ENCODE measurements at regions not wholly inside any gene's neighbourhood (a gene's known extent, or its start where the extent isn't known, plus 50 kb on each side); places are given as distances from the start of the nearest gene placed in this dataset.

DNA sequence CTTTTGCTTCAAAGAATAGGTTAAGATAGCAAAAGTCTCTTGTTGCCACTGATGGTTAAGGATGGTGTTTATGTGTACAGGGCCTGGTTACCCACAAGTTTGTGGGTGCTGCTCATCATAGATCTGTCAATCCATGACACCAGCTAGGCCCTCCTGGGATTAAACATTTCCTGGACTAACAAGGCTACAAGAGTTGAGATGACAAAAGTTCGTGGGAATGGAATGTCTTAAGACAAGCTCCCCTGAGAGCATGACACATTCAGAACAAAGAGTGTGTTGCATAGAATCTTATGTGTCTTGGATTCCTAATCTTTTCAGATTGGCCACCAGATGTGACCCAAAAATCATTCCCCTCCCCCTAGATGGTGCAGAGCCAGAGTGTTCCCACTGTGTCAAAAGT lies 592.5 kb upstream of the USP15 start:
- no peak for TF ChIP-seq WT1 (tag by site-specific recombination; IDR thresholded peaks at IDR 0.05)
- TF ChIP-seq, protein P1, sequence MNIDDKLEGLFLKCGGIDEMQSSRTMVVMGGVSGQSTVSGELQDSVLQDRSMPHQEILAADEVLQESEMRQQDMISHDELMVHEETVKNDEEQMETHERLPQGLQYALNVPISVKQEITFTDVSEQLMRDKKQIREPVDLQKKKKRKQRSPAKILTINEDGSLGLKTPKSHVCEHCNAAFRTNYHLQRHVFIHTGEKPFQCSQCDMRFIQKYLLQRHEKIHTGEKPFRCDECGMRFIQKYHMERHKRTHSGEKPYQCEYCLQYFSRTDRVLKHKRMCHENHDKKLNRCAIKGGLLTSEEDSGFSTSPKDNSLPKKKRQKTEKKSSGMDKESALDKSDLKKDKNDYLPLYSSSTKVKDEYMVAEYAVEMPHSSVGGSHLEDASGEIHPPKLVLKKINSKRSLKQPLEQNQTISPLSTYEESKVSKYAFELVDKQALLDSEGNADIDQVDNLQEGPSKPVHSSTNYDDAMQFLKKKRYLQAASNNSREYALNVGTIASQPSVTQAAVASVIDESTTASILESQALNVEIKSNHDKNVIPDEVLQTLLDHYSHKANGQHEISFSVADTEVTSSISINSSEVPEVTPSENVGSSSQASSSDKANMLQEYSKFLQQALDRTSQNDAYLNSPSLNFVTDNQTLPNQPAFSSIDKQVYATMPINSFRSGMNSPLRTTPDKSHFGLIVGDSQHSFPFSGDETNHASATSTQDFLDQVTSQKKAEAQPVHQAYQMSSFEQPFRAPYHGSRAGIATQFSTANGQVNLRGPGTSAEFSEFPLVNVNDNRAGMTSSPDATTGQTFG (tag by site-specific recombination; IDR thresholded peaks at IDR 0.05; ENCODE audit: borderline replicate concordance): no peak
- ChIA-PET POLR2A (no interaction called here), CTCF (interaction anchor here (0.7 kb wide), 1 partner anchor 15 kb away, joined by 3 read pairs; no protein-coding TSS in a partner anchor)
- no peaks in the 10 kb centered on the region for H3K4me1 ChIP-seq (ENCODE audit: control insufficient read depth, insufficient read depth, low read length)
- no peaks in the 10 kb centered on the region for H3K36me3 ChIP-seq (ENCODE audit: control insufficient read depth in 2 of 2, insufficient read depth in 1 of 2, low read length in 2 of 2)
- H3K27ac ChIP-seq (ENCODE audit: extremely low read depth, low read depth, low read length): no peak overlapping the region
- no peaks in the 10 kb centered on the region for H3K9me3 ChIP-seq (ENCODE audit: control insufficient read depth, insufficient read depth, low read depth, low read length)
- H3K4me3 ChIP-seq (ENCODE audit: low read depth, low read length): no peak overlapping the region

DNA sequence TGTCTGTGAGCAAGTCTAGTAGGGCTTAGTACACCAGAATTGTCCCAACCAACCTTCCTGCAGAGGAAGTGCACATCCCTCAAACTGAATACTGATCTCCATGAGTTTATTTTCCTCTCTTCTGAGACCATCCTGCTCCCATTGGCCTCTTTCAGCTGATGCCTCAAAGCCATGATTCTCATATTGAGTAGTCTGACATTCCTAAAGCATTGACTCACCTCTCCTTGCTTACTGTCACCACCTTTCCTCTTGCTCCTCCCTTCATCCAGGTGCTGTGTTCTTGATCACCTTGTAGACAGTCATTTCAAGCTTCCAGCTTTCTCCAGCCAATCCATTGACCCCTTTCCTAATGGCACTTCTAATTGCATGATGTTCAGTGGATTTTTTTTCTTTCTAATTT lies 583.7 kb upstream of the USP15 start:
- Histone ChIP-seq H3K27ac (ENCODE audit: extremely low read depth, low read depth, low read length) (no peak overlapping the region), H3K4me3 (ENCODE audit: low read depth, low read length) (no peak overlapping the region), H3K36me3 (ENCODE audit: control insufficient read depth in 2 of 2, insufficient read depth in 1 of 2, low read length in 2 of 2) (no peaks in the 10 kb centered on the region), H3K4me1 (ENCODE audit: control insufficient read depth, insufficient read depth, low read length) (no peaks in the 10 kb centered on the region), H3K9me3 (ENCODE audit: control insufficient read depth, insufficient read depth, low read depth, low read length) (no peaks in the 10 kb centered on the region)
- POLR2A ChIA-PET: no interaction called here
- CTCF ChIA-PET: no interaction called here
- TF ChIP-seq ZNF133 (tag by site-specific recombination; IDR thresholded peaks at IDR 0.05) (no peak), ZIC2 (tag by site-specific recombination; IDR thresholded peaks at IDR 0.05) (no peak), ZNF660 (tag by site-specific recombination; IDR thresholded peaks at IDR 0.05) (no peak)
- TF ChIP-seq, protein P2, sequence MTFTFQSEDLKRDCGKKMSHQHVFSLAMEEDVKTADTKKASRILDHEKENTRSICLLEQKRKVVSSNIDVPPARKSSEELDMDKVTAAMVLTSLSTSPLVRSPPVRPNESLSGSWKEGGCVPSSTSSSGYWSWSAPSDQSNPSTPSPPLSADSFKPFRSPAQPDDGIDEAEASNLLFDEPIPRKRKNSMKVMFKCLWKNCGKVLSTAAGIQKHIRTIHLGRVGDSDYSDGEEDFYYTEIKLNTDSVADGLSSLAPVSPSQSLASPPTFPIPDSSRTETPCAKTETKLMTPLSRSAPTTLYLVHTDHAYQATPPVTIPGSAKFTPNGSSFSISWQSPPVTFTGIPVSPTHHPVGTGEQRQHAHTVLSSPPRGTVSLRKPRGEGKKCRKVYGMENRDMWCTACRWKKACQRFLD (tag by site-specific recombination; IDR thresholded peaks at IDR 0.05): no peak
- TF ChIP-seq, protein P3, sequence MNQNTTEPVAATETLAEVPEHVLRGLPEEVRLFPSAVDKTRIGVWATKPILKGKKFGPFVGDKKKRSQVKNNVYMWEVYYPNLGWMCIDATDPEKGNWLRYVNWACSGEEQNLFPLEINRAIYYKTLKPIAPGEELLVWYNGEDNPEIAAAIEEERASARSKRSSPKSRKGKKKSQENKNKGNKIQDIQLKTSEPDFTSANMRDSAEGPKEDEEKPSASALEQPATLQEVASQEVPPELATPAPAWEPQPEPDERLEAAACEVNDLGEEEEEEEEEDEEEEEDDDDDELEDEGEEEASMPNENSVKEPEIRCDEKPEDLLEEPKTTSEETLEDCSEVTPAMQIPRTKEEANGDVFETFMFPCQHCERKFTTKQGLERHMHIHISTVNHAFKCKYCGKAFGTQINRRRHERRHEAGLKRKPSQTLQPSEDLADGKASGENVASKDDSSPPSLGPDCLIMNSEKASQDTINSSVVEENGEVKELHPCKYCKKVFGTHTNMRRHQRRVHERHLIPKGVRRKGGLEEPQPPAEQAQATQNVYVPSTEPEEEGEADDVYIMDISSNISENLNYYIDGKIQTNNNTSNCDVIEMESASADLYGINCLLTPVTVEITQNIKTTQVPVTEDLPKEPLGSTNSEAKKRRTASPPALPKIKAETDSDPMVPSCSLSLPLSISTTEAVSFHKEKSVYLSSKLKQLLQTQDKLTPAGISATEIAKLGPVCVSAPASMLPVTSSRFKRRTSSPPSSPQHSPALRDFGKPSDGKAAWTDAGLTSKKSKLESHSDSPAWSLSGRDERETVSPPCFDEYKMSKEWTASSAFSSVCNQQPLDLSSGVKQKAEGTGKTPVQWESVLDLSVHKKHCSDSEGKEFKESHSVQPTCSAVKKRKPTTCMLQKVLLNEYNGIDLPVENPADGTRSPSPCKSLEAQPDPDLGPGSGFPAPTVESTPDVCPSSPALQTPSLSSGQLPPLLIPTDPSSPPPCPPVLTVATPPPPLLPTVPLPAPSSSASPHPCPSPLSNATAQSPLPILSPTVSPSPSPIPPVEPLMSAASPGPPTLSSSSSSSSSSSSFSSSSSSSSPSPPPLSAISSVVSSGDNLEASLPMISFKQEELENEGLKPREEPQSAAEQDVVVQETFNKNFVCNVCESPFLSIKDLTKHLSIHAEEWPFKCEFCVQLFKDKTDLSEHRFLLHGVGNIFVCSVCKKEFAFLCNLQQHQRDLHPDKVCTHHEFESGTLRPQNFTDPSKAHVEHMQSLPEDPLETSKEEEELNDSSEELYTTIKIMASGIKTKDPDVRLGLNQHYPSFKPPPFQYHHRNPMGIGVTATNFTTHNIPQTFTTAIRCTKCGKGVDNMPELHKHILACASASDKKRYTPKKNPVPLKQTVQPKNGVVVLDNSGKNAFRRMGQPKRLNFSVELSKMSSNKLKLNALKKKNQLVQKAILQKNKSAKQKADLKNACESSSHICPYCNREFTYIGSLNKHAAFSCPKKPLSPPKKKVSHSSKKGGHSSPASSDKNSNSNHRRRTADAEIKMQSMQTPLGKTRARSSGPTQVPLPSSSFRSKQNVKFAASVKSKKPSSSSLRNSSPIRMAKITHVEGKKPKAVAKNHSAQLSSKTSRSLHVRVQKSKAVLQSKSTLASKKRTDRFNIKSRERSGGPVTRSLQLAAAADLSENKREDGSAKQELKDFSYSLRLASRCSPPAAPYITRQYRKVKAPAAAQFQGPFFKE (tag by site-specific recombination; IDR thresholded peaks at IDR 0.05; ENCODE audit: borderline replicate concordance): no peak

DNA sequence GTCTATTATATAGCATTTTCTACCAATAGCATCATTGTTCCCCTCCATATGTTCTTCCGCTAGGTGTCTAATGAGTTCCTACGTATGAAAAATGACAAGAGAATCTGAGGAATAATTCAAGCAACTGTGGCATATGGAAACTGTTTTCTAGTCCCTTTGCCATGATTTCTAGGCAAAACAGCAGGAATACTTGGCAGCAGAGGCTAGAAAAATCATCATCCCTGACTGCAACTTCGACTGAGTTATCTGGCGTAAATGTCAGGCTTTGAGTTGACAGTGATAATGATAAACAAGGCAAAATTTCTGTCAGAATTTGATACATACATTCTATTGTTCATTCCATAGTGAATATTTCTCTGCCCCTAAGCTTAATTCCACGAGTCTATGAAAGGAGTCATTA lies 572.8 kb upstream of the USP15 start:
- no peaks in the 10 kb centered on the region for H3K36me3 ChIP-seq (ENCODE audit: control insufficient read depth in 2 of 2, insufficient read depth in 1 of 2, low read length in 2 of 2)
- H3K27ac ChIP-seq (ENCODE audit: extremely low read depth, low read depth, low read length): no peak overlapping the region
- ChIA-PET CTCF (no interaction called here), POLR2A (no interaction called here)
- H3K9me3 ChIP-seq (ENCODE audit: control insufficient read depth, insufficient read depth, low read depth, low read length): no peaks in the 10 kb centered on the region
- H3K4me1 ChIP-seq (ENCODE audit: control insufficient read depth, insufficient read depth, low read length): no peaks in the 10 kb centered on the region
- no peak overlapping the region for H3K4me3 ChIP-seq (ENCODE audit: low read depth, low read length)
- no peak for TF ChIP-seq ZBTB20 (tag by site-specific recombination; IDR thresholded peaks at IDR 0.05)
- no peak for TF ChIP-seq ZNF664 (tag by site-specific recombination; IDR thresholded peaks at IDR 0.05)
- TF ChIP-seq ZNF624 (tag by site-specific recombination; IDR thresholded peaks at IDR 0.05): no peak
- TF ChIP-seq, protein P4, sequence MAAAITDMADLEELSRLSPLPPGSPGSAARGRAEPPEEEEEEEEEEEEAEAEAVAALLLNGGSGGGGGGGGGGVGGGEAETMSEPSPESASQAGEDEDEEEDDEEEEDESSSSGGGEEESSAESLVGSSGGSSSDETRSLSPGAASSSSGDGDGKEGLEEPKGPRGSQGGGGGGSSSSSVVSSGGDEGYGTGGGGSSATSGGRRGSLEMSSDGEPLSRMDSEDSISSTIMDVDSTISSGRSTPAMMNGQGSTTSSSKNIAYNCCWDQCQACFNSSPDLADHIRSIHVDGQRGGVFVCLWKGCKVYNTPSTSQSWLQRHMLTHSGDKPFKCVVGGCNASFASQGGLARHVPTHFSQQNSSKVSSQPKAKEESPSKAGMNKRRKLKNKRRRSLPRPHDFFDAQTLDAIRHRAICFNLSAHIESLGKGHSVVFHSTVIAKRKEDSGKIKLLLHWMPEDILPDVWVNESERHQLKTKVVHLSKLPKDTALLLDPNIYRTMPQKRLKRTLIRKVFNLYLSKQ (tag by site-specific recombination; IDR thresholded peaks at IDR 0.05; ENCODE audit: borderline replicate concordance): no peak
- TF ChIP-seq ZBTB48 (tag by site-specific recombination; IDR thresholded peaks at IDR 0.05): no peak
- TF ChIP-seq, protein P5, sequence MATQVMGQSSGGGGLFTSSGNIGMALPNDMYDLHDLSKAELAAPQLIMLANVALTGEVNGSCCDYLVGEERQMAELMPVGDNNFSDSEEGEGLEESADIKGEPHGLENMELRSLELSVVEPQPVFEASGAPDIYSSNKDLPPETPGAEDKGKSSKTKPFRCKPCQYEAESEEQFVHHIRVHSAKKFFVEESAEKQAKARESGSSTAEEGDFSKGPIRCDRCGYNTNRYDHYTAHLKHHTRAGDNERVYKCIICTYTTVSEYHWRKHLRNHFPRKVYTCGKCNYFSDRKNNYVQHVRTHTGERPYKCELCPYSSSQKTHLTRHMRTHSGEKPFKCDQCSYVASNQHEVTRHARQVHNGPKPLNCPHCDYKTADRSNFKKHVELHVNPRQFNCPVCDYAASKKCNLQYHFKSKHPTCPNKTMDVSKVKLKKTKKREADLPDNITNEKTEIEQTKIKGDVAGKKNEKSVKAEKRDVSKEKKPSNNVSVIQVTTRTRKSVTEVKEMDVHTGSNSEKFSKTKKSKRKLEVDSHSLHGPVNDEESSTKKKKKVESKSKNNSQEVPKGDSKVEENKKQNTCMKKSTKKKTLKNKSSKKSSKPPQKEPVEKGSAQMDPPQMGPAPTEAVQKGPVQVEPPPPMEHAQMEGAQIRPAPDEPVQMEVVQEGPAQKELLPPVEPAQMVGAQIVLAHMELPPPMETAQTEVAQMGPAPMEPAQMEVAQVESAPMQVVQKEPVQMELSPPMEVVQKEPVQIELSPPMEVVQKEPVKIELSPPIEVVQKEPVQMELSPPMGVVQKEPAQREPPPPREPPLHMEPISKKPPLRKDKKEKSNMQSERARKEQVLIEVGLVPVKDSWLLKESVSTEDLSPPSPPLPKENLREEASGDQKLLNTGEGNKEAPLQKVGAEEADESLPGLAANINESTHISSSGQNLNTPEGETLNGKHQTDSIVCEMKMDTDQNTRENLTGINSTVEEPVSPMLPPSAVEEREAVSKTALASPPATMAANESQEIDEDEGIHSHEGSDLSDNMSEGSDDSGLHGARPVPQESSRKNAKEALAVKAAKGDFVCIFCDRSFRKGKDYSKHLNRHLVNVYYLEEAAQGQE (tag by site-specific recombination; IDR thresholded peaks at IDR 0.05): no peak
- TF ChIP-seq, protein P6, sequence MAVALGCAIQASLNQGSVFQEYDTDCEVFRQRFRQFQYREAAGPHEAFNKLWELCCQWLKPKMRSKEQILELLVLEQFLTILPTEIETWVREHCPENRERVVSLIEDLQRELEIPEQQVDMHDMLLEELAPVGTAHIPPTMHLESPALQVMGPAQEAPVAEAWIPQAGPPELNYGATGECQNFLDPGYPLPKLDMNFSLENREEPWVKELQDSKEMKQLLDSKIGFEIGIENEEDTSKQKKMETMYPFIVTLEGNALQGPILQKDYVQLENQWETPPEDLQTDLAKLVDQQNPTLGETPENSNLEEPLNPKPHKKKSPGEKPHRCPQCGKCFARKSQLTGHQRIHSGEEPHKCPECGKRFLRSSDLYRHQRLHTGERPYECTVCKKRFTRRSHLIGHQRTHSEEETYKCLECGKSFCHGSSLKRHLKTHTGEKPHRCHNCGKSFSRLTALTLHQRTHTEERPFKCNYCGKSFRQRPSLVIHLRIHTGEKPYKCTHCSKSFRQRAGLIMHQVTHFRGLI (tag by site-specific recombination; IDR thresholded peaks at IDR 0.05): no peak

All from HEK293 (cell line).